ENCODE measurements at regions not wholly inside any gene's neighbourhood (a gene's known extent, or its start where the extent isn't known, plus 50 kb on each side); places are given as distances from the start of the nearest gene placed in this dataset.

DNA sequence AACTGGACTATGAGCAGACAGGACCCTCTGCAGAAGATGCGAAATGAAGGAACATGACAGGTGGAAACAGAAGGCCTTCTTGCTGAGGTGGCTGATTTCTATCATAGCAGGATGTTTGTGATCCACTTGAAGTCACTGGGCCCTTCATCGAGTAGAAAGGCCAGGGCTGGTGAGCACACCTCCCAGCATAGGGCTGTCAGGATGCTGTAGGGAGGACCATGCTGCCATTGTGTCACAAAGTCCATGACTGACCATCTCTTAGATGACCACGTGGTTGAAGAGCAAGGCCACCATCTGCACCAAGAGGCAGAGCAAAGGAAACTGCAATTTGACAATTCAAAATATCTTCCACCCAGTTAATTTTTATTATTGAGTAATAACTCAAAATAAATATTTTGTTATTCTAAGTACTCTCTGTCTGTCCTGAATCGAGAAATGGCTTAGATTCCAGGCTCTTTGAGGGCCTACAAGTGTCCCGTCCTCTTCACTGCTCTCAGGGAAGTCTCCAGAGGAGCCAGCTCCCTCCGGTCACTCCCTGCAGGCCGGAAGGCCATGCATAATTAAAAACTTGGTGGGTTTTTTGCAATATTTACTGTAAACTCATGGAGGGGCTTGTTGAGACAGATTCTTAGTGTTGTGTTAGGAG lies 249.3 kb upstream of the ZMIZ1 start:
- no peak for TF ChIP-seq POLR2A (IDR thresholded peaks at IDR 0.05; ENCODE audit: borderline replicate concordance, extremely low read depth, insufficient read depth, insufficient read length)
- TF ChIP-seq RAD21 (IDR thresholded peaks at IDR 0.05; ENCODE audit: low read depth) = no peak

Measured in HCT116 (cell line).